Spleen (tissue), 11 donors: ENCODE measurements at regions not wholly inside any gene's neighbourhood (a gene's known extent, or its start where the extent isn't known, plus 50 kb on each side); places are given as distances from the start of the nearest gene placed in this dataset.

Experiments
- DNase-seq: peaks from one replicate; pipeline ENCODE4 v3.0.0-alpha.2; 2020
- H3K27ac ChIP-seq, 8 donors: fragments of 200-600 bp; sonication (generic) in 7 of 8; 1 replicate in 4 of 8; 2 replicates in 4 of 8; pipeline versions ENCODE4 v1.5.0 to v1.8.0; 2016 to 2021; ENCODE audit warnings: inconsistent platforms in 4 of 8, mild to moderate bottlenecking in 4 of 8, moderate library complexity in 1 of 8
- H3K27me3 ChIP-seq, 7 donors: fragments of 200-600 bp; sonication (generic) in 6 of 7; replicated peaks in 1 of 7; 1 replicate in 4 of 7; 2 replicates in 3 of 7; pipeline versions ENCODE4 v1.5.0 to v1.8.0; 2016 to 2021; ENCODE audit warnings: inconsistent platforms in 3 of 7, mild to moderate bottlenecking in 1 of 7
- H3K36me3 ChIP-seq, 6 donors: fragments of 200-600 bp; sonication (generic) in 5 of 6; 1 replicate in 4 of 6; 2 replicates in 2 of 6; pipeline versions ENCODE4 v1.5.0 to v1.8.0; 2016 to 2021; ENCODE audit warnings: inconsistent platforms in 2 of 6
- H3K4me1 ChIP-seq, 6 donors: fragments of 200-600 bp; sonication (generic) in 5 of 6; 1 replicate in 3 of 6; 2 replicates in 3 of 6; pipeline versions ENCODE4 v1.5.0 to v1.8.0; 2016 to 2021; ENCODE audit warnings: inconsistent platforms in 3 of 6
- H3K4me3 ChIP-seq, 8 donors: fragments of 200-600 bp; sonication (generic) in 7 of 8; 1 replicate in 4 of 8; 2 replicates in 4 of 8; pipeline versions ENCODE4 v1.5.0 to v1.8.0; 2016 to 2021; ENCODE audit warnings: inconsistent platforms in 4 of 8, mild to moderate bottlenecking in 4 of 8, moderate library complexity in 2 of 8
- H3K9me3 ChIP-seq, 8 donors: fragments of 200-600 bp; sonication (generic) in 7 of 8; 1 replicate in 4 of 8; 2 replicates in 4 of 8; pipeline versions ENCODE4 v1.5.0 to v1.8.0; 2016 to 2021; ENCODE audit warnings: inconsistent platforms in 4 of 8
- POLR2A ChIP-seq, 3 donors: fragments of 450-650 bp; IDR thresholded peaks; one replicate each; pipeline ENCODE4 v1.5.1; 2017; ENCODE audit warnings: antibody characterized with exemption in 3 of 3, mild to moderate bottlenecking in 1 of 3
- POLR2AphosphoS5 ChIP-seq, 3 donors: sonication (generic); formaldehyde crosslinking; IDR thresholded peaks; one replicate each; pipeline ENCODE4 v1.5.1; 2017; ENCODE audit warnings: antibody characterized with exemption in 3 of 3
- WGBS, 5 donors: extraction: QIAGEN DNeasy Blood & Tissue Kit in 3 of 5; methylation state at CpG; one replicate each; pipeline versions ENCODE4 v1.1.5 to v1.1.7; 2013 to 2018; 5-methylcytosine and 5-hydroxymethylcytosine counted together
- intact Hi-C: fragments of 100-400 bp; cut with DNase I; formaldehyde crosslinking; loops from one replicate; pipeline ENCODE4 v1.15.0; 2023; ENCODE audit warnings: low total_unique reads
- TF ChIP-seq, protein P1 (sequence below), 11 experiments: fragments of 200-600 bp in 7 of 11; fragments of 450-650 bp in 4 of 11; sonication (generic) in 4 of 11; IDR thresholded peaks in 8 of 11; conservative IDR thresholded peaks in 3 of 11; 1 replicate in 7 of 11; 2 replicates in 4 of 11; pipeline versions ENCODE4 v1.4.0 to v1.8.0; 2016 to 2021; ENCODE audit warnings: antibody characterized with exemption in 11 of 11, inconsistent platforms in 4 of 11, mild to moderate bottlenecking in 1 of 11
- donor health status: healthy with polysubstance abuse.
- donor health status: DM: no; HTN: no; CAD: no; lungs with moderate emphysema.
- donor health status: DM: no; HTN: no; CAD: no.
- donor health status: Bipolar disorder and iron deficiency.
- donor health status: healthy.
- donor health status: DM: no; HTN: no; CAD: no.
- donor health status: DM: yes; HTN: yes; CAD: no.

DNA sequence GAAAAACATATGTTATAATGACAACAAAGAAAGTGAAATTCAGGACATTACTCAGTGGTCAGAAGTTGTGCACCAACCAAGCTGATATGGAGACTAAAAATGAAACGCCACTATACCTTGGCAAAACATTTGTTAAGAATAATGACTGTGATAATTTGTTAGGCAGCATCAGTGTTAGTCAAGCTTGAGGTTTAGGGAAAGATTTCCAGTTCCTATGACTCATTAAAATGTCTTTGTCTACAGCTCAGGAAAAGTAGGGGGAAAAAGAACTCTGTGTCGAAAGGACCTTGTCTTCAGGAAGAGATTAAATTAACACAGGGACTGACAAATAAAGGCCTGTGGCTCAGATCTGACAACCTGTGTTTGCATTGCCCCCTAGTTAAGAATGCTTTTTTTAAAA is 764.1 kb upstream of the SLITRK6 start:
- Histone ChIP-seq H3K4me3 (no peak overlapping the region), H3K4me1 (no peaks in the 10 kb centered on the region), H3K36me3 (no peaks in the 10 kb centered on the region), H3K27me3 (no peaks in the 10 kb centered on the region), H3K9me3 (peaks cover 0 to 15% (median 1%) of the 10 kb centered on the region in 8 donors), H3K27ac (no peak overlapping the region)
- WGBS, 5 donors = 57 to 70% (median 65%) methylated on average over 2 of the region's 2 CpGs
- intact Hi-C loops = no loop called here
- DNase-seq = no peak
- TF ChIP-seq POLR2A (IDR thresholded peaks at IDR 0.05) (no peak), POLR2AphosphoS5 (IDR thresholded peaks at IDR 0.05) (no peak)
- TF ChIP-seq, protein P1, sequence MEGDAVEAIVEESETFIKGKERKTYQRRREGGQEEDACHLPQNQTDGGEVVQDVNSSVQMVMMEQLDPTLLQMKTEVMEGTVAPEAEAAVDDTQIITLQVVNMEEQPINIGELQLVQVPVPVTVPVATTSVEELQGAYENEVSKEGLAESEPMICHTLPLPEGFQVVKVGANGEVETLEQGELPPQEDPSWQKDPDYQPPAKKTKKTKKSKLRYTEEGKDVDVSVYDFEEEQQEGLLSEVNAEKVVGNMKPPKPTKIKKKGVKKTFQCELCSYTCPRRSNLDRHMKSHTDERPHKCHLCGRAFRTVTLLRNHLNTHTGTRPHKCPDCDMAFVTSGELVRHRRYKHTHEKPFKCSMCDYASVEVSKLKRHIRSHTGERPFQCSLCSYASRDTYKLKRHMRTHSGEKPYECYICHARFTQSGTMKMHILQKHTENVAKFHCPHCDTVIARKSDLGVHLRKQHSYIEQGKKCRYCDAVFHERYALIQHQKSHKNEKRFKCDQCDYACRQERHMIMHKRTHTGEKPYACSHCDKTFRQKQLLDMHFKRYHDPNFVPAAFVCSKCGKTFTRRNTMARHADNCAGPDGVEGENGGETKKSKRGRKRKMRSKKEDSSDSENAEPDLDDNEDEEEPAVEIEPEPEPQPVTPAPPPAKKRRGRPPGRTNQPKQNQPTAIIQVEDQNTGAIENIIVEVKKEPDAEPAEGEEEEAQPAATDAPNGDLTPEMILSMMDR (IDR thresholded peaks at IDR 0.05 in 8 of 11, conservative IDR thresholded peaks at IDR 0.05 in 3 of 11) = no peak

DNA sequence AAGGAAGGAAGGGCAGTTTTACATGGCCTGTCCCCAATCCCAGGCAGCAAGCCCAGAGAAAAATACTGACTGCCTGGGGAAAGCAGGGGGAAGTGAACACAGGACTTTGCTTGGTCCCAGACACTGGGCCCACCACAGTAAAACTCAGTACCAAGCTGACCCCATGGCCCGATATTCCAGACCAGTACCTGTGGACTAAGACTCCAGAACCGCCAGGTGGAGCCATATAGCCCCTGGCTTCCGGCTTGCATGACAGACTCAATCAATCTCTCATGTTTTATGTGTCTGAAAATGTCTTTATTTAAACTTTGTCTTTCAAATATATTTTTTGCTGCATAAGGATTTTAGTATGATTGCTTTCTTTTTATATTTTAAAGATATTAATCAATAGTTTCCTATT is 767.9 kb upstream of the SLITRK6 start:
- 73 to 88% (median 75%) methylated on average over 3 of the region's 3 CpGs for WGBS, 5 donors
- H3K9me3 ChIP-seq = peaks cover 0 to 8% (median 0%) of the 10 kb centered on the region in 8 donors
- H3K27ac ChIP-seq = no peak overlapping the region
- H3K36me3 ChIP-seq = no peaks in the 10 kb centered on the region
- TF ChIP-seq POLR2A (IDR thresholded peaks at IDR 0.05) = no peak
- no peak for TF ChIP-seq POLR2AphosphoS5 (IDR thresholded peaks at IDR 0.05)
- TF ChIP-seq, protein P1 (IDR thresholded peaks at IDR 0.05 in 8 of 11, conservative IDR thresholded peaks at IDR 0.05 in 3 of 11) = no peak
- H3K4me1 ChIP-seq = no peaks in the 10 kb centered on the region
- no peak overlapping the region for H3K4me3 ChIP-seq
- intact Hi-C loops = no loop called here
- no peak for DNase-seq
- H3K27me3 ChIP-seq = no peaks in the 10 kb centered on the region

DNA sequence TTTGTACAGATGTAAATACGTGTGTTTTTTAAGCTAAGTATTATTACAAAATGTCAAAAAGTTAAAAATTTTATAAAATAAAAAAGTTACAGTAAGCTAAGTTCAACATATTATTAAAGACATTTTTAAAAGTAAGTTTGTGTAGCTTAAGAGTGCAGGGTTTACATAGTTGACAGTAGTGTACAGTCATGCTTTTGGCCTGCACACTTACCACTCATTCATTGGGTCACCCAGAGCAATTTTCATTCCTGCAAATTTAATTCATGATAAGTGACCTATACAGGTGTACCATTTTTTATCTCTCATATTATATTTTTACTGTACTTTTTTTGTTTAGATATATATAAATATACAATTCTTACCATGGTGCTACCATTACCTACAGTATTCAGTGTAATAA is 769.9 kb upstream of the SLITRK6 start:
- 65 to 89% (median 80%) methylated on average over 1 of the region's 1 CpG for WGBS, 5 donors
- TF ChIP-seq POLR2AphosphoS5 (IDR thresholded peaks at IDR 0.05) (no peak), POLR2A (IDR thresholded peaks at IDR 0.05) (no peak)
- TF ChIP-seq, protein P1 (IDR thresholded peaks at IDR 0.05 in 8 of 11, conservative IDR thresholded peaks at IDR 0.05 in 3 of 11) = no peak
- no peak for DNase-seq
- Histone ChIP-seq H3K27ac (no peak overlapping the region), H3K36me3 (no peaks in the 10 kb centered on the region), H3K9me3 (peaks cover 0 to 5% (median 0%) of the 10 kb centered on the region in 8 donors), H3K27me3 (no peaks in the 10 kb centered on the region), H3K4me3 (no peak overlapping the region), H3K4me1 (no peaks in the 10 kb centered on the region)
- intact Hi-C loops = no loop called here

DNA sequence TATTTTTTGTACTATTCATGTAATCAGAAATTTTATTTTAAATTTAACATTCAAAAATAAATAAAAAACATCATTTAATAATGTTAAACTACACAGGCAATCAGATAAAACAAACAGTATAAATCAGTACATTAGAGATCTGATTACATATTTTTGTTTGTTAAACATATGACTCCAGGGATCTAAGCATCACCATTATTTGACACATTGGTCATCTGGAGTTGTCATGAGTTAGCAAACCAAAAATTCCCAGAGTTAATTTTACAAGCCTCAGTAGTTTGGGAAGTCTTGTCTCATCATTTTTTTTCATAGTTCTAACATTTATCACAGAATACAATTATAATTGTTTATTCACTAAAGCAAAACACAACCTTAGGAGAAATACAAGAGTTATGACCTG is 770.8 kb upstream of the SLITRK6 start:
- no peak for DNase-seq
- no peak for TF ChIP-seq POLR2AphosphoS5 (IDR thresholded peaks at IDR 0.05)
- TF ChIP-seq, protein P1 (IDR thresholded peaks at IDR 0.05 in 8 of 11, conservative IDR thresholded peaks at IDR 0.05 in 3 of 11) = no peak
- TF ChIP-seq POLR2A (IDR thresholded peaks at IDR 0.05) = no peak
- Histone ChIP-seq H3K27me3 (no peaks in the 10 kb centered on the region), H3K4me1 (no peaks in the 10 kb centered on the region), H3K27ac (no peak overlapping the region), H3K9me3 (peaks cover 0 to 5% (median 0%) of the 10 kb centered on the region in 8 donors), H3K36me3 (no peaks in the 10 kb centered on the region), H3K4me3 (no peak overlapping the region)
- intact Hi-C loops = no loop called here
